ENCODE measurements at regions not wholly inside any gene's neighbourhood (a gene's known extent, or its start where the extent isn't known, plus 50 kb on each side); places are given as distances from the start of the nearest gene placed in this dataset.
"Not testable (repeated sequence)": the region's sequence is repeated elsewhere in the genome, so short reads cannot be mapped to it uniquely, and the experiment has no call there.

- Histone ChIP-seq H4K20me1 (ENCODE audit: insufficient read depth, low read length) (no peaks in the 10 kb centered on the region), H3K4me1 (ENCODE audit: low read length) (no peaks in the 10 kb centered on the region), H3K9me3 (ENCODE audit: insufficient read depth, low read length) (no peaks in the 10 kb centered on the region), H3K9ac (ENCODE audit: low read length) (no peak overlapping the region), H3K4me2 (ENCODE audit: low read length) (no peak overlapping the region), H3K79me2 (ENCODE audit: low read length) (no peaks in the 10 kb centered on the region), H3K27ac (ENCODE audit: low read length) (no peak overlapping the region), H2AFZ (ENCODE audit: low read depth, low read length) (no peak overlapping the region), H3K36me3 (replicated peaks; ENCODE audit: low read depth, low read length) (no peaks in the 10 kb centered on the region), H3K27me3 (ENCODE audit: low read depth, low read length) (no peaks in the 10 kb centered on the region), H3K4me3 (ENCODE audit: low read length) (no peak overlapping the region)
- TF ChIP-seq EZH2phosphoT487 (IDR thresholded peaks at IDR 0.05; ENCODE audit: low read depth) (no peak), CTCF (IDR thresholded peaks at IDR 0.05; ENCODE audit: low read depth, low read length) (no peak)
Measured at GRCh38 chr10:22825841-22826240, 102.0 kb upstream of the ARMC3 start.

GRCh38 chr10:22824984-22825383, 102.9 kb upstream of the ARMC3 start:
- TF ChIP-seq CTCF (IDR thresholded peaks at IDR 0.05; ENCODE audit: low read depth, low read length) (no peak), EZH2phosphoT487 (IDR thresholded peaks at IDR 0.05; ENCODE audit: low read depth) (no peak)
- Histone ChIP-seq H3K9ac (ENCODE audit: low read length) (no peak overlapping the region), H3K4me1 (ENCODE audit: low read length) (no peaks in the 10 kb centered on the region), H4K20me1 (ENCODE audit: insufficient read depth, low read length) (no peaks in the 10 kb centered on the region), H3K27me3 (ENCODE audit: low read depth, low read length) (no peaks in the 10 kb centered on the region), H3K4me2 (ENCODE audit: low read length) (no peak overlapping the region), H3K79me2 (ENCODE audit: low read length) (no peaks in the 10 kb centered on the region), H2AFZ (ENCODE audit: low read depth, low read length) (no peak overlapping the region), H3K27ac (ENCODE audit: low read length) (no peak overlapping the region), H3K4me3 (ENCODE audit: low read length) (no peak overlapping the region), H3K36me3 (replicated peaks; ENCODE audit: low read depth, low read length) (no peaks in the 10 kb centered on the region), H3K9me3 (ENCODE audit: insufficient read depth, low read length) (no peaks in the 10 kb centered on the region)

GRCh38 chr10:22824520-22824919, 103.3 kb upstream of the ARMC3 start:
- Histone ChIP-seq H3K36me3 (replicated peaks; ENCODE audit: low read depth, low read length) (no peaks in the 10 kb centered on the region), H3K27ac (ENCODE audit: low read length) (no peak overlapping the region), H3K9me3 (ENCODE audit: insufficient read depth, low read length) (no peaks in the 10 kb centered on the region), H2AFZ (ENCODE audit: low read depth, low read length) (no peak overlapping the region), H3K4me1 (ENCODE audit: low read length) (no peaks in the 10 kb centered on the region), H3K4me2 (ENCODE audit: low read length) (no peak overlapping the region), H3K4me3 (ENCODE audit: low read length) (no peak overlapping the region), H3K9ac (ENCODE audit: low read length) (no peak overlapping the region), H4K20me1 (ENCODE audit: insufficient read depth, low read length) (no peaks in the 10 kb centered on the region), H3K79me2 (ENCODE audit: low read length) (no peaks in the 10 kb centered on the region), H3K27me3 (ENCODE audit: low read depth, low read length) (no peaks in the 10 kb centered on the region)
- TF ChIP-seq CTCF (IDR thresholded peaks at IDR 0.05; ENCODE audit: low read depth, low read length) (no peak), EZH2phosphoT487 (IDR thresholded peaks at IDR 0.05; ENCODE audit: low read depth) (no peak)

GRCh38 chr10:22823109-22823508, 104.7 kb upstream of the ARMC3 start:
- Histone ChIP-seq H3K27me3 (ENCODE audit: low read depth, low read length) (no peaks in the 10 kb centered on the region), H3K27ac (ENCODE audit: low read length) (no peak overlapping the region), H3K4me3 (ENCODE audit: low read length) (no peak overlapping the region), H3K9ac (ENCODE audit: low read length) (no peak overlapping the region), H3K9me3 (ENCODE audit: insufficient read depth, low read length) (no peaks in the 10 kb centered on the region), H3K79me2 (ENCODE audit: low read length) (no peaks in the 10 kb centered on the region), H2AFZ (ENCODE audit: low read depth, low read length) (no peak overlapping the region), H3K36me3 (replicated peaks; ENCODE audit: low read depth, low read length) (no peaks in the 10 kb centered on the region), H3K4me1 (ENCODE audit: low read length) (no peaks in the 10 kb centered on the region), H4K20me1 (ENCODE audit: insufficient read depth, low read length) (no peaks in the 10 kb centered on the region), H3K4me2 (ENCODE audit: low read length) (no peak overlapping the region)
- TF ChIP-seq EZH2phosphoT487 (IDR thresholded peaks at IDR 0.05; ENCODE audit: low read depth) (no peak), CTCF (IDR thresholded peaks at IDR 0.05; ENCODE audit: low read depth, low read length) (no peak)

- not testable (repeated sequence) for H3K79me2 ChIP-seq (ENCODE audit: low read length); H3K4me3 ChIP-seq (ENCODE audit: low read length); H3K4me1 ChIP-seq (ENCODE audit: low read length); H3K36me3 ChIP-seq (replicated peaks; ENCODE audit: low read depth, low read length); H2AFZ ChIP-seq (ENCODE audit: low read depth, low read length); H3K9ac ChIP-seq (ENCODE audit: low read length); H3K4me2 ChIP-seq (ENCODE audit: low read length); H4K20me1 ChIP-seq (ENCODE audit: insufficient read depth, low read length); H3K27ac ChIP-seq (ENCODE audit: low read length); H3K9me3 ChIP-seq (ENCODE audit: insufficient read depth, low read length); H3K27me3 ChIP-seq (ENCODE audit: low read depth, low read length)
Measured at GRCh38 chr10:22821921-22822320, 105.9 kb upstream of the ARMC3 start.
